ENCODE measurements at regions not wholly inside any gene's neighbourhood (a gene's known extent, or its start where the extent isn't known, plus 50 kb on each side); places are given as distances from the start of the nearest gene placed in this dataset.

- no peaks in the 10 kb centered on the region for H3K27me3 ChIP-seq (replicated peaks; ENCODE audit: insufficient read depth)
- no peak overlapping the region for H3K4me3 ChIP-seq
- no peaks in the 10 kb centered on the region for H3K9me3 ChIP-seq
- H3K4me1 ChIP-seq (replicated peaks), result peaks cover 4% of the 10 kb centered on the region
- 0% methylated on average over 1 of the region's 1 CpG for WGBS
- peak; percentile 55 for TF ChIP-seq POLR2AphosphoS5 (IDR thresholded peaks at IDR 0.05)
- TF ChIP-seq POLR2A (IDR thresholded peaks at IDR 0.05), result no peak
- TF ChIP-seq, protein P1, sequence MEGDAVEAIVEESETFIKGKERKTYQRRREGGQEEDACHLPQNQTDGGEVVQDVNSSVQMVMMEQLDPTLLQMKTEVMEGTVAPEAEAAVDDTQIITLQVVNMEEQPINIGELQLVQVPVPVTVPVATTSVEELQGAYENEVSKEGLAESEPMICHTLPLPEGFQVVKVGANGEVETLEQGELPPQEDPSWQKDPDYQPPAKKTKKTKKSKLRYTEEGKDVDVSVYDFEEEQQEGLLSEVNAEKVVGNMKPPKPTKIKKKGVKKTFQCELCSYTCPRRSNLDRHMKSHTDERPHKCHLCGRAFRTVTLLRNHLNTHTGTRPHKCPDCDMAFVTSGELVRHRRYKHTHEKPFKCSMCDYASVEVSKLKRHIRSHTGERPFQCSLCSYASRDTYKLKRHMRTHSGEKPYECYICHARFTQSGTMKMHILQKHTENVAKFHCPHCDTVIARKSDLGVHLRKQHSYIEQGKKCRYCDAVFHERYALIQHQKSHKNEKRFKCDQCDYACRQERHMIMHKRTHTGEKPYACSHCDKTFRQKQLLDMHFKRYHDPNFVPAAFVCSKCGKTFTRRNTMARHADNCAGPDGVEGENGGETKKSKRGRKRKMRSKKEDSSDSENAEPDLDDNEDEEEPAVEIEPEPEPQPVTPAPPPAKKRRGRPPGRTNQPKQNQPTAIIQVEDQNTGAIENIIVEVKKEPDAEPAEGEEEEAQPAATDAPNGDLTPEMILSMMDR (IDR thresholded peaks at IDR 0.05), result no peak
- peak; percentile 53 for DNase-seq (ENCODE audit: low spot score)
- H3K27ac ChIP-seq, result peak overlapping the region; percentile 30 to 53
- intact Hi-C loops (cut with DNase I), result no loop called here
- no peaks in the 10 kb centered on the region for H3K36me3 ChIP-seq
These were observed 257.6 kb upstream of the GHITM start for GRCh38 chr10:83881661-83882060.

- TF ChIP-seq, protein P1 (IDR thresholded peaks at IDR 0.05), result no peak
- TF ChIP-seq POLR2AphosphoS5 (IDR thresholded peaks at IDR 0.05), result no peak
- no peak for TF ChIP-seq POLR2A (IDR thresholded peaks at IDR 0.05)
- DNase-seq (ENCODE audit: low spot score), result no peak
- no peak overlapping the region for H3K4me3 ChIP-seq
- H3K27ac ChIP-seq, result no peak overlapping the region
- H3K9me3 ChIP-seq, result no peaks in the 10 kb centered on the region
- H3K4me1 ChIP-seq (replicated peaks), result peaks cover 4% of the 10 kb centered on the region
- 41% methylated on average over 5 of the region's 5 CpGs for WGBS
- H3K36me3 ChIP-seq, result no peaks in the 10 kb centered on the region
- H3K27me3 ChIP-seq (replicated peaks; ENCODE audit: insufficient read depth), result no peaks in the 10 kb centered on the region
- intact Hi-C loops (cut with DNase I), result no loop called here
These were observed 252.4 kb upstream of the GHITM start for GRCh38 chr10:83886871-83887270.

DNA sequence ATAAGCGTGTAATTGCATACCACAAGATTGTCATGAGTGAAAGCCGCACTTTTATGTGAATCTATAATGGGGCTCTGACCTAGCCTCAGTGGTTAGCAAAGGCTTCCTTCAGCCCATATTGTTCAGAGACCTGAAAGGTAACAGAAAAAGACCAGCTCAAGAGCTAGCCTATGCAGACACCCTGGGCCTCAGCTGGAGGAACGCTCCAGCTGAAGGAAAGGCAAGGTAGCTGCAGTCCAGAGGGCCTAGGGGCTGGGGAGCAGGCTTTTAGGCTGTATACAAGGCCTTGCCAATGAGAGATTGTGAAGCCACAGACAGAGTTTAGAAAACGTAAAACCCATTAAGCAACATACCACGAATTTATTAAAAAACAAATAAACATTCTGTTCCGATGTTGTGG is 246.6 kb upstream of the GHITM start:
- no peaks in the 10 kb centered on the region for H3K27me3 ChIP-seq (replicated peaks; ENCODE audit: insufficient read depth)

GRCh38 chr10:83896219-83896618 is 243.1 kb upstream of the GHITM start:
- Histone ChIP-seq H3K27me3 (replicated peaks; ENCODE audit: insufficient read depth) (no peaks in the 10 kb centered on the region), H3K4me1 (replicated peaks) (no peaks in the 10 kb centered on the region), H3K36me3 (no peaks in the 10 kb centered on the region), H3K27ac (no peak overlapping the region), H3K4me3 (no peak overlapping the region), H3K9me3 (no peaks in the 10 kb centered on the region)
- intact Hi-C loops (cut with DNase I), result no loop called here
- no peak for TF ChIP-seq POLR2A (IDR thresholded peaks at IDR 0.05)
- no peak for TF ChIP-seq POLR2AphosphoS5 (IDR thresholded peaks at IDR 0.05)
- TF ChIP-seq, protein P1 (IDR thresholded peaks at IDR 0.05), result no peak
- no peak for DNase-seq (ENCODE audit: low spot score)
- WGBS, result 94% methylated on average over 6 of the region's 6 CpGs

More for the DNA sequence above, 246.6 kb upstream of the GHITM start:
- intact Hi-C loops (cut with DNase I), result no loop called here
- 88% methylated on average over 6 of the region's 6 CpGs for WGBS
- H3K4me1 ChIP-seq (replicated peaks), result no peaks in the 10 kb centered on the region
- DNase-seq (ENCODE audit: low spot score), result no peak
- H3K36me3 ChIP-seq, result no peaks in the 10 kb centered on the region
- no peak overlapping the region for H3K27ac ChIP-seq
- TF ChIP-seq POLR2A (IDR thresholded peaks at IDR 0.05), result no peak
- TF ChIP-seq, protein P1 (IDR thresholded peaks at IDR 0.05), result no peak
- no peak for TF ChIP-seq POLR2AphosphoS5 (IDR thresholded peaks at IDR 0.05)
- H3K9me3 ChIP-seq, result no peaks in the 10 kb centered on the region
- H3K4me3 ChIP-seq, result no peak overlapping the region

DNA sequence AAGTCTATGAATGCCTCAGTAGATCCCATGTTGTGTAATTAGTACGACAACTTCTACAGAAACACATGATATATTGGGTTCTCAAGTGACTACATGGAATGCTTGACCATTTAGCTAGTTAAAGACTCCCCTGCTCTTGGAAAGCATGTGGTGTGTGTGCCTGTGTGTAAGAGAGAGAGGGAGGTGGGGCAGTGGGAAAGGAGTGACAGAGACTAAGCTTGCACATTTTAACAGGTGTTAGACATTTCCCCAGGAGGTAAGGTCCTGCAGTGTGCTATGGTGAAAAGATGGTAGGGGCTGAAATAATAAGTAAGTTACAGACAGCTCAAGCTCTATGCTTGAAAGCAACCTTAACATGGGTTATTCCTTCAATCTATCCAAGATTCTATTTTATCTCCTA is 241.7 kb upstream of the GHITM start:
- intact Hi-C loops (cut with DNase I), result no loop called here
- no peak for DNase-seq (ENCODE audit: low spot score)
- Histone ChIP-seq H3K36me3 (no peaks in the 10 kb centered on the region), H3K4me1 (replicated peaks) (no peaks in the 10 kb centered on the region), H3K27ac (no peak overlapping the region), H3K9me3 (no peaks in the 10 kb centered on the region), H3K27me3 (replicated peaks; ENCODE audit: insufficient read depth) (no peaks in the 10 kb centered on the region), H3K4me3 (no peak overlapping the region)
- 82% methylated on average over 1 of the region's 1 CpG for WGBS
- TF ChIP-seq POLR2AphosphoS5 (IDR thresholded peaks at IDR 0.05) (no peak), POLR2A (IDR thresholded peaks at IDR 0.05) (no peak)
- TF ChIP-seq, protein P1 (IDR thresholded peaks at IDR 0.05), result no peak

Measured in prostate gland (tissue), 2 donors.